22Rv1 (cell line): ENCODE measurements at regions not wholly inside any gene's neighbourhood (a gene's known extent, or its start where the extent isn't known, plus 50 kb on each side); places are given as distances from the start of the nearest gene placed in this dataset.

Experiments
- CTCF ChIP-seq: fragments of 450-650 bp; IDR thresholded peaks from 2 replicates; pipeline ENCODE4 v1.5.1; 2017; ENCODE audit warnings: mild to moderate bottlenecking
- ZFX ChIP-seq: fragments of 450-650 bp; IDR thresholded peaks from 2 replicates; pipeline ENCODE4 v1.6.1; 2017; ENCODE audit warnings: antibody characterized with exemption, borderline replicate concordance

GRCh38 chr16:9516444-9516843, 425.0 kb downstream of the HAPSTR1 start:
- no peak for TF ChIP-seq CTCF
- no peak for TF ChIP-seq ZFX
